ENCODE measurements at regions not wholly inside any gene's neighbourhood (a gene's known extent, or its start where the extent isn't known, plus 50 kb on each side); places are given as distances from the start of the nearest gene placed in this dataset.
"Not testable (repeated sequence)": the region's sequence is repeated elsewhere in the genome, so short reads cannot be mapped to it uniquely, and the experiment has no call there.

DNA sequence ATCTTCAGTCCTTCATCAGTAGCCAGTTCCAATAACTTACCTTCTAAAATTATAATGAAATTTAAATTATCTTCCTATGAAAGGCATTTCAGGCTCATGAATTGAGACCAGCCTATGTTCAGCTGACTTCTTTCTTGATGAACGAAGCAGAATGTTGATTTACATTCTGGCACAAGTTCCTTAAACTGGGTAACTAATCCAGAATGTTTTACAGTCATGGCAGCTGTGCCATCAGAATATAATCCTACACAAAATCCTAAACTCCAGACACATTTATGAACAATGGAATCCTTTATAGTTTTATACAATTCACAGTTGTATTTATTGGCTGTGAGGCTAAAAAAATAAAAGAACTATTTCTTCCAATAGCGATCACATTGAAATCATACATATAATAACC is 97.3 kb upstream of the CPM start:
- no peak for DNase-seq

DNA sequence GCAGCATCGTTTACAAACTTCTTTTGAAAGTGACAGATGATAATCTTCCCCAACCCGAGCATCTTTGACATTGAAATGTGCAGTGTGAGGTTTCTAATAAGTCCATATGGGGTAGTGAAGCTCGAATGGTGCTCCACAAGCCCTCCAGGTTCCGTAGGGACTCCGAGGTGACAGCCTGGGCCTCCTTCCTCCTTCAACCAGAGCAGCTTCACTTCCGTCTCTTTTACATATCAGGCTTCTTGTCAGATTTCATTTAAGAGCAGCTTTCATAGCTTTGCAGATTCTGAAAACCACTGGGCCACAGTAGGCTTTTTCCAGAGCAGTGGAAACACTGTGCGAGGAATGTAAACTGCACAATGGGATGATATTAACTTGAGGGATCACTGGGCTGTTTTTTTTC is 103.6 kb upstream of the CPM start:
- DNase-seq: no peak

DNA sequence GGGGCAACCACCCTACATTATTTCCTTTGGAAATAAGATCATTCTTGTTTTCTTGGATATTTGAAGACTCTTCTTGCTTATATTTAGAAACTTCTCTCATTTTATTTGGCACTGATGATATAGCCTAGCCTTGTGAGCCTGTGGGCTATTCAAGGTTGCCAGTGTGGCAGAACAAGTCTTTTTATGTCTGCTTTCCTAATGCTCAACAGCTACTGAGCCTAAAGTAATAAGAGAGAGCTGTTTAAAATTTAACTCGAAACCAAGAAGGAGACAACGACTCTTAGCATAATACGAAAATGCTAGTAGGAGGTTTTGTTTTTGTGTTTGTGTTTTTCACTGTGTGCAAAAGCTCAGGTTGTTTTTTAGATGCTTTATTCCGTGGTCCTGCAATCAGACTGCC is 104.0 kb upstream of the CPM start:
- DNase-seq: no peak

- DNase-seq: no peak
Observed at GRCh38 chr12:69039911-69040310, 106.9 kb upstream of the CPM start.

DNA sequence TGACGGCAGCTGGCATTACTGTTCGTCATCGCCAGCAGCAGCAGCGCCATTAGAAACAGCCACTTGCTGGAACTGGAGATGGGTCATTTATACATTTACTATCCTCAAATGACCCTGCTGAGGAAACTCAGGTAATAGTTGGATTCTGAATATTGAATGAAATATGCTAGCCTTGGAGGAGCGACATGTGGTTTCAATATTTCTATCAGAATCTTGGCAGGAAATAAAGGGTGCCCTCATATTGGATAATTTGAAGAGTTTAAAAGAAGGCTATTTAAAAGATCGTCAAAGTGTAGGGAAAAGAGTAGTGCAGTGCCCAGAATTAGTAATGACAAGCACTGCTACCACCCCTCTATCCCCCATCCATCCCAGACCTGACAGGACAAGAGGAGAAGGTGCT is 109.6 kb upstream of the CPM start:
- no peak for DNase-seq

DNA sequence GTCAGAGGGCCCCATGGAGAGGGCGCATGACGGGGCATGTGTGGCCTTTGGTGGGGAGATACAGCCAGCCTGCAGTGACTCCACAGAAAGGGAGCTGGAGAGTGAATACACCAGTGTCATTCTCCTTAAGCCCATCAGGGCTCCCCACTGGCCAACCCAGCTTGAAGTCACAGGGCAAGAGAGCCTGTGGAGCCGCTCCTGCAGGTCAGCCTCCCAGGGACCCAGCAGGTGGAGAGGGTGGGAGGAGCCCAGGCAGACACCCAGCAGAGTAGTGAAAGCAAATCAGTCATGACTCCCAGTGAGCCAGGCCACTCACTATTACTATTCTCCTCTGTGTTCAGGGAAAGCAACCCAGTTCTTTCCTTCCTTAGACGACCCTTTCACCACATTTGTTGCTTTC is 110.0 kb upstream of the CPM start:
- no peak for DNase-seq

DNA sequence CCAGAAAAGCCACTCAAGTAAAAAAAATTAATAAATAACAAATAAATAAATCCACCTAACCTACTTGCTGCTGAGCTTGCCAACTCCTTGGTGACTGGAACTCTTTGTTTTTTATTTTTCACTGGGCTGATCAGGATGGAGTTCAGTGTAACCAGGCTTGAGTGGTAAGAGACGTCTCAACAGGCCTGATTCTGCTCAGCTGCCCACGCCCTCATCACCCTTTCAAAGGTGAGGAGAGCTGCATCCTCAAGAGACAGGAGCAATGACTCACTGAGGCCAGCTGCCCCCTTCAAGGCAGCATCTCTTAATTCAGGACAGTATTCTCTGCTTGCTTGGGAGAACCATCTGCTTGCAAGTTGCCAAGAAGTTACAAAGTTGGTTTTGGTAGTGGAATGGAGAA is 111.9 kb upstream of the CPM start:
- no peak for DNase-seq

GRCh38 chr12:69045430-69045829 is 112.5 kb upstream of the CPM start:
- no peak for DNase-seq

DNA sequence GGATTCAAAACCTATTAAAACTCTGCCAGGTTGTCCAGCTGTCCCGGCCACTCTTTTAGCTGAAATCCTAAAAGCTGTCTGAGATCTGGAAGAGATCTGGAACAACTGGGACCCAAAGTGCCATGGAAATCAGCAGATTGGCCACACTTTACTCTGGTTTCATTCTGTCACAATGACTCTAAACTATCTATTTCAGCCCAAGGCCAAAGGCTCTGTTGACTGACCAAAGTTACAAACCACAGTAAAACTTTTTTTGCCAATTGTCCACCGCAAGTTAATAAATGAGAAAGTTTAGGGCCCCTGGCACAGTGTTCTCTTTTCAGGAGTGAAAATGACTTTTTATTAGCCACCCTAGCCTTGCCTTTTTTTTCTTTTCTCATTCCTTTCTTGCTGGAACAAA is 113.4 kb upstream of the CPM start:
- DNase-seq: no peak

DNA sequence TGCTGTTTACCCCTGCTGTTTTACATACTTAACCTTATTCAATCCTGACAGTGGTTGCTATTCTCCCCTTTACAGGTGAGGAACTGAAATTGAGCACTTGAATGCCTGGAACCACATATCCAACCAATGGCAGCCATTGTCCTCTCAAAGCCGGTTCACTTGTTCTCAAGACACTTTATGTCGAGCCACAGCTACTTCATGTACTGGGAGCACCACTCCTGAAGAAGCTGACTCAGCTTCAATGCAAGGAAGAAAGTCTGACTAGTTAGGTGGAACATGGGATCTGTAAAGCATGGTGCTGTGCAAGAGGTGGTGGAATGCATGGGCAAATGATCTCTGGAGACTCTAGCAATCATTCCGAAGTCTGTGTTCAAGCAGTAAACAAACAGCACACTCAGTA is 113.9 kb upstream of the CPM start:
- DNase-seq: no peak

DNA sequence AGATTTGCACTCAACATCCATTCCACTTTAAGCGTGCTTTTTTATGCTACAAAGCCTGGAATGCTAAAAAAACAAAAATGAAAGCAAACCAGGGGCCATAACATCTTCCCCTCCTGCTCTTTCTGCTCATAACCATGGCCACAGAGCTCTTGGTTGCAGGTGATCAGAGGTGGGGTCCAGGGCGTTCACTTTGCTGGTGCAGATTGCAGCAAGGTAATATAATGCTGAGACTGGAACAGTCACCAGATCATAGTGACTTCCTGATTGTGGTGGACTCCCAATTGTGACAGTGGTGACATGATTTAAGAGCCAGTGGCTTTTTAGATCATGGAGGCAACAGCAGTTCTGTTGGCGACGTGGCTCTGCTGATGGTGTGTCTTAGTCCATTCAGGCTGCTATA is 115.0 kb upstream of the CPM start:
- no peak for DNase-seq

GRCh38 chr12:69049855-69050254 is 116.9 kb upstream of the CPM start:
- not testable (repeated sequence) for DNase-seq

GRCh38 chr12:69052613-69053408 is 119.8 kb upstream of the CPM start:
- DNase-seq: peak in 1 of 5 donors; percentile 72

- no peak for DNase-seq
Observed at GRCh38 chr12:69054343-69055056, 121.5 kb upstream of the CPM start.

- no peak for DNase-seq
Observed at GRCh38 chr12:69055280-69055679, 122.3 kb upstream of the CPM start.

DNA sequence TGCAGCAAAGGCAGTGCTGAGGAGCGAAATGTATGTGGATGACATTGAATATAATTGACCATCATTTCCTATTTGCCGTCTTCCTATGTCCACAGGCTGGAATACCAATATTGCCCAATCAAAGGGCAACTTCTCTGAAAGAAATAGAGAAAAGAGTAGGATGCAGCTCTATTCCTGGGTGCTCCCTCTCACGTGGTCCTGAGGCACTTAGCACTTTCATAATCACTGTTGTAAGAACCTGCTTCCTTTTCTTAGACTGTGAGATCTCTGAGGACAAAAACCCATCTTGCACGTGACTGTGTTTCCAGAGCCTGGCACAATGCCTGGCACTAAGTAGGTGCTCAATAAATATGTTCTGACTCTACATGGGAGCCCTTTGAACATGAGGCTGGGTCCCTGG is 122.7 kb upstream of the CPM start:
- no peak for DNase-seq

DNA sequence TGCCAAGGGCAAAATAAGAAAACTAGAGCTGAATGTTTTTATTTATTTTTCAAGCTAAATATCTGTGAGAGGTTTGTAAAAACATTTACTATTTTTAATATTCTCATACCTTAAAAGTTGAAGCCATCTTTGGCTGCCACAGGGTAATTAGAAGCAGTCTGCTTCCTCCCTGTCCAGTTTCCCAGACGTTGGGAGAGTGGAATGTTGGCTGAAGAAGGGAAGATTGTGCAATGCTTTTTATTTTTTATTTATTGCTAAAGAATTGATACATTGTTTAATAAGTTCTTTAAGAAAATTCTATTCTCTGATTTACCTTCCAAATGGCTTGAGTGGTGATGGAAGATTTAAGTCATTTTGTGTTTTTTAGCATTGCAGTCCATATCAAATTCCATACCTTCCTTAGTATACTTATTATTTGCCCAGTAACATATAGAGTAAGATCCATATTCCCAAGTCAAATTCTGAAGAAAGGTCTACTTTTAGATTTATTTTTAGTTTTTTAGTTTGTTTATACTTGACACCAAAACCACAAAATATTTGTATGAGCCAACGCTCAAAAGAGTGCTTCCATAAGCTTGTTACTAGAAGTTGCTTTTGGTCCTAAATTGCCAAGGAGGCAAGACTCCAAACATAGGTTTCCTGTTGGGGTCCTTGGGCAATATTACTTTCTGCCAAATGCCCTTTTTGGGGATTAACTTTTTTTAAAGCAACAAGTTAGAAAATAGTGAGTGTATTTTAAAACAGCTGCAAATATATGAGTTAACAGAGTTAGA is 124.0 kb upstream of the CPM start:
- no peak for DNase-seq

DNA sequence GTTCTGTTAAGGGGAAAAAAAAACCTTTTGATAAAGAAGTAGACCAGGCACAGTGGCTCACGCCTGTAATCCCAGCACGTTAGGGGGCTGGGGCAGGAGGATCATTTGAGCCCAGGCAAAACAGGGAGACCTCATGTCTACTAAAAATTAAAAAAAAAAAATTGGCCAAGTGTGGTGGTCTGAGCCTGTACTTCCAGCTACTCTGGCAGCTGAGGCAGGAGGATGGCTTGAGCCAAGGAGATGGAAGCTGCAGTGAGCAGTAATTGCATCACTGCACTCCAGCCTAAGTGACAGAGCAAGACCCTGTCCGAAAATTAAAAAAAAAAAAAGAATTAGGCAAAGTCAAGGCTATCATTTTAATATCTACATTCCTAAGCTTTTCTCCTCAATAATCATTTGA is 124.8 kb upstream of the CPM start:
- no peak for DNase-seq

DNA sequence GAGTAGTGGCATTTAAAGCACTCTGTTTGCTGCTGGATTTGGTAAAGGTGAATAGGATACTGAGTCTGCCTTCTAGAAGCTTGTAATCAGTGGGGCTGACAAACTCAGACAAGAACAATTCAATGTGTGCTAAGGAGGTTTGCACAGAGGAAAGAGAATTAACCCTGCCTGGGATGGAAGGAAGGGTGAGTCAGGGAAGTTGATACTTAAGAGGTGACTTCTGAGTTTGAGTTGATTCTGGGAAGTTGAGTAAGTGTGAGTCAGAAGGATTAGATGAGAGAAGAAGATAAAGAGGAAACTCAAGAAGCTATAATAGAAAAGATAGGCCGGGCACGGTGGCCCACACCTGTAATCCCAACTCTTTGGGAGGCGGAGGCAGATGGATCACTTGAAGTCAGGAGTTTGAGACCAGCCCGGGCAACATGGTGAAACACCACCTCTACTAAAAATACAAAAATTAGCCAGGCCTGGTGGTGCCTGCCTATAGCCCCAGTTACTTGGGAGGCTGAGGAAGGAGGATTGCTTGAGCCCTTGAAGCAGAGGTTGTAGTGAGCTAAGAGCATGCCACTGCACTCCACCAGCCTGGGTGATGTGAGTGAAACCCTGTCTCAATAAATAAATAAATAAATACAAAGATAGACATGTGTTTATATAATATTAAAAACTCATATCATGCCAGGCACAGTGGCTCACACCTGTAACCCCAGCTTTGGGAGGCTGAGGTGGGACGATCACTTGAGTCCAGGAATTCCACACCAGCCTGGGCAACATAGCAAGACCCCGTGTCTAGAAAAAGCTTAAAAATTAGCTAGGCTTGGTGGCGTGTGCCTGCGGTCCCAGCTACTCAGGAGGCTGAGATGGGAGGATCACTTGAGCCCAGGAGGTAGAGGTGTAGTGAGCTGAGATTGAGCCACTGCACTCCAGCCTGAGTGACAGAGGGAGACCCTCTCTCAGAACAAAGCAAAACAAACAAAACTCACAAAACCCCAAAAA is 126.8 kb upstream of the CPM start:
- peak in 1 of 5 donors; percentile 64 for DNase-seq

DNA sequence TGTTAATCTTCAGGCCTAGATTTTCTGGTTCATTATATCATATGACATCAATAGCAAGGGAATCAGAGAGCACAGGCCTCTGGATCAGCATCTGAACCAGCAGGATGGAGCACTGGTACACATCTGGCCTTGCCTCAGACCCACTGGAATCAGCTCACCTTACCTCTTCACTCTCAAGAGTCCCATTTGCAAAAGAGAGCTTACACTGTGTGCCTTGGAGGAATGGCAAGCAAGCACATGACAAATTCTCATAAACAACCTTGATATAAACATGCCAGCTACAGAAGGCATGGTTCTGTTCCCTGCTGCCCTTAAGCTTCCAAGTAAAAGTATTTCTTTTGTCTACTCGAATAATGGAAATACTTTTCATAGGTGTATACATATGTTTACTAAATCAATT is 128.6 kb upstream of the CPM start:
- DNase-seq: no peak

- DNase-seq: no peak
Observed at GRCh38 chr12:69062621-69063237, 129.8 kb upstream of the CPM start.
